Lower leg skin (tissue), 3 donors: ENCODE measurements at regions not wholly inside any gene's neighbourhood (a gene's known extent, or its start where the extent isn't known, plus 50 kb on each side); places are given as distances from the start of the nearest gene placed in this dataset.

Source experiments
- CTCF ChIP-seq, 3 donors: fragments of 450-650 bp; IDR thresholded peaks; one replicate each; pipeline ENCODE4 v1.5.1; 2016; ENCODE audit warnings: antibody characterized with exemption in 3 of 3, mild to moderate bottlenecking in 3 of 3, moderate library complexity in 2 of 3
- POLR2A ChIP-seq, 2 donors: fragments of 450-650 bp; IDR thresholded peaks; one replicate each; pipeline ENCODE4 v1.6.1; 2016 to 2017; ENCODE audit warnings: antibody characterized with exemption in 2 of 2, mild to moderate bottlenecking in 1 of 2, moderate library complexity in 1 of 2

- TF ChIP-seq CTCF (IDR thresholded peaks at IDR 0.05) (no peak), POLR2A (IDR thresholded peaks at IDR 0.05) (no peak)
These were observed 206.8 kb upstream of the SALL1 start for GRCh38 chr16:51357839-51358238.
